Keratinocyte (primary cell): ENCODE measurements at regions not wholly inside any gene's neighbourhood (a gene's known extent, or its start where the extent isn't known, plus 50 kb on each side); places are given as distances from the start of the nearest gene placed in this dataset.

Experiments
- DNase-seq: peaks from one replicate; pipeline ENCODE4 v3.0.0-alpha.2; 2011; ENCODE audit warnings: low read depth, missing footprints, low spot score
- FAIRE-seq: peaks from 2 replicates; lab custom pipeline; 2011; peaks lifted over from hg19 to GRCh38; lab: Jason Lieb, UNC
- H2AFZ ChIP-seq: 2 replicates; pipeline ENCODE4 v1.6.0; 2012; ENCODE audit warnings: low read length, control low read depth, inconsistent platforms; ENCODE audit not compliant: control insufficient read depth
- H3K27ac ChIP-seq: 2 replicates; pipeline ENCODE4 v1.5.1; 2011; ENCODE audit warnings: low read length; ENCODE audit not compliant: control insufficient read depth, insufficient read depth
- H3K27me3 ChIP-seq: 3 replicates; pipeline ENCODE4 v1.6.0; 2011; ENCODE audit warnings: low read length; ENCODE audit not compliant: control insufficient read depth, insufficient read depth; ENCODE audit errors: extremely low read depth
- H3K36me3 ChIP-seq, 2 experiments: 2 replicates in 1 of 2; 3 replicates in 1 of 2; pipeline ENCODE4 v1.5.1; 2011; ENCODE audit warnings: low read length in 2 of 2, mild to moderate bottlenecking in 1 of 2; ENCODE audit not compliant: control insufficient read depth in 2 of 2, insufficient read depth in 2 of 2; ENCODE audit errors: extremely low read depth in 1 of 2
- H3K4me1 ChIP-seq: 3 replicates; pipeline ENCODE4 v1.5.1; 2011; ENCODE audit warnings: low read length; ENCODE audit not compliant: control insufficient read depth, insufficient read depth; ENCODE audit errors: extremely low read depth
- H3K4me2 ChIP-seq: 3 replicates; pipeline ENCODE4 v1.6.0; 2011; ENCODE audit warnings: low read depth, low read length; ENCODE audit not compliant: control insufficient read depth, insufficient read depth; ENCODE audit errors: extremely low read depth
- H3K4me3 ChIP-seq, 3 experiments: fragments of 200-600 bp in 1 of 3; sonication (generic) in 1 of 3; 2 replicates in 2 of 3; 3 replicates in 1 of 3; pipeline ENCODE4 v1.5.1; 2011 to 2016; ENCODE audit warnings: low read length in 3 of 3, mild to moderate bottlenecking in 3 of 3, control low read depth in 2 of 3, inconsistent platforms in 1 of 3, low read depth in 1 of 3, mixed read lengths in 1 of 3, mixed run types in 1 of 3, moderate library complexity in 1 of 3; ENCODE audit not compliant: control insufficient read depth in 2 of 3, insufficient read depth in 2 of 3; ENCODE audit errors: extremely low read depth in 1 of 3
- H3K79me2 ChIP-seq: 2 replicates; pipeline ENCODE4 v1.6.0; 2012; ENCODE audit warnings: low read length; ENCODE audit not compliant: control insufficient read depth, insufficient read depth
- H3K9ac ChIP-seq: 3 replicates; pipeline ENCODE4 v1.6.0; 2011; ENCODE audit warnings: low read length; ENCODE audit not compliant: control insufficient read depth, insufficient read depth; ENCODE audit errors: extremely low read depth
- H3K9me1 ChIP-seq: 3 replicates; pipeline ENCODE4 v1.6.0; 2011; ENCODE audit warnings: low read length; ENCODE audit not compliant: control insufficient read depth, insufficient read depth; ENCODE audit errors: extremely low read depth
- H3K9me3 ChIP-seq: 2 replicates; pipeline ENCODE4 v1.5.1; 2012; ENCODE audit warnings: low read depth, low read length; ENCODE audit not compliant: control insufficient read depth
- H4K20me1 ChIP-seq: 3 replicates; pipeline ENCODE4 v1.6.0; 2011; ENCODE audit warnings: low read length; ENCODE audit not compliant: control insufficient read depth, insufficient read depth; ENCODE audit errors: extremely low read depth
- EZH2 ChIP-seq: IDR thresholded peaks from one replicate; pipeline ENCODE4 v1.6.1; 2012; ENCODE audit warnings: inconsistent platforms, mild to moderate bottlenecking, low read length, moderate library complexity
- dilution Hi-C: fragments of 300-500 bp; cut with MboI; formaldehyde crosslinking; loops from one replicate; pipeline ENCODE4 v1.7.0; 2020; ENCODE audit warnings: low sequenced_read_pairs; ENCODE audit not compliant: extremely low pct_ligation_motif_present
- TF ChIP-seq, protein P1 (sequence below), 3 experiments: IDR thresholded peaks in 1 of 3; conservative IDR thresholded peaks in 1 of 3; optimal IDR thresholded peaks in 1 of 3; 2 replicates in 2 of 3; 3 replicates in 1 of 3; pipeline versions ENCODE3 to v1.5.1; 2011; ENCODE audit warnings: low read length in 3 of 3, mild to moderate bottlenecking in 3 of 3, moderate library complexity in 2 of 3, control low read depth in 1 of 3, inconsistent platforms in 1 of 3; ENCODE audit not compliant: insufficient read depth in 2 of 3; ENCODE audit errors: extremely low read depth in 1 of 3

DNA sequence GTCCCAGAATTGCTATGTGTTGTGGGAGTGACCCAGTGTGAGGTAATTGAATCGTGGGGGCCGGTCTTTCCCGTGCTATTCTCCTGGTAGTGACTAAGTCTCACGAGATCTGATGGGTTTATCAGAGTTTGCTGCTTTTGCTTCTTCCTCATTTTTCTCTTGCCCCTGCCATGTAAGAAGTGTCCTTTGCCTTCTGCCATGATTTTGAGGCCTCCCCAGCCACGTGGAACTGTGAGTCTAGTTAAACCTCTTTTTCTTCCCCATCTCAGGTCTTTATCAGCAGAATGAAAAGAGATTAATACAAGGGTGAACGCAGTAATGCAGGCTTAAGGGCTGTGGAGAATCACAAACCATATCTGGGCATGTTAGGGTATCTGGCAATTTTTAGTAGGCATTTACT, 624.0 kb downstream of the USP25 start:
- TF ChIP-seq, protein P1, sequence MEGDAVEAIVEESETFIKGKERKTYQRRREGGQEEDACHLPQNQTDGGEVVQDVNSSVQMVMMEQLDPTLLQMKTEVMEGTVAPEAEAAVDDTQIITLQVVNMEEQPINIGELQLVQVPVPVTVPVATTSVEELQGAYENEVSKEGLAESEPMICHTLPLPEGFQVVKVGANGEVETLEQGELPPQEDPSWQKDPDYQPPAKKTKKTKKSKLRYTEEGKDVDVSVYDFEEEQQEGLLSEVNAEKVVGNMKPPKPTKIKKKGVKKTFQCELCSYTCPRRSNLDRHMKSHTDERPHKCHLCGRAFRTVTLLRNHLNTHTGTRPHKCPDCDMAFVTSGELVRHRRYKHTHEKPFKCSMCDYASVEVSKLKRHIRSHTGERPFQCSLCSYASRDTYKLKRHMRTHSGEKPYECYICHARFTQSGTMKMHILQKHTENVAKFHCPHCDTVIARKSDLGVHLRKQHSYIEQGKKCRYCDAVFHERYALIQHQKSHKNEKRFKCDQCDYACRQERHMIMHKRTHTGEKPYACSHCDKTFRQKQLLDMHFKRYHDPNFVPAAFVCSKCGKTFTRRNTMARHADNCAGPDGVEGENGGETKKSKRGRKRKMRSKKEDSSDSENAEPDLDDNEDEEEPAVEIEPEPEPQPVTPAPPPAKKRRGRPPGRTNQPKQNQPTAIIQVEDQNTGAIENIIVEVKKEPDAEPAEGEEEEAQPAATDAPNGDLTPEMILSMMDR (optimal IDR thresholded peaks at IDR 0.05 in 1 of 3, IDR thresholded peaks at IDR 0.05 in 1 of 3, conservative IDR thresholded peaks at IDR 0.05 in 1 of 3; ENCODE audit: extremely low read depth in 1 of 3, insufficient read depth in 2 of 3, low read length in 3 of 3) = no peak
- no peak for TF ChIP-seq EZH2
- FAIRE-seq (no peak), DNase-seq (no peak)

GRCh38 chr21:16357994-16358393, 628.2 kb downstream of the USP25 start:
- Histone ChIP-seq H3K4me1 (no peaks in the 10 kb centered on the region), H3K9ac (no peak overlapping the region), H4K20me1 (no peaks in the 10 kb centered on the region), H3K9me1 (no peaks in the 10 kb centered on the region), H3K27me3 (no peaks in the 10 kb centered on the region), H2AFZ (no peak overlapping the region), H3K79me2 (no peaks in the 10 kb centered on the region), H3K4me3 (no peak overlapping the region), H3K36me3 (no peaks in the 10 kb centered on the region), H3K27ac (no peak overlapping the region), H3K9me3 (no peaks in the 10 kb centered on the region), H3K4me2 (no peak overlapping the region)
- TF ChIP-seq, protein P1 (optimal IDR thresholded peaks at IDR 0.05 in 1 of 3, IDR thresholded peaks at IDR 0.05 in 1 of 3, conservative IDR thresholded peaks at IDR 0.05 in 1 of 3; ENCODE audit: extremely low read depth in 1 of 3, insufficient read depth in 2 of 3, low read length in 3 of 3) = no peak
- TF ChIP-seq EZH2 = no peak
- FAIRE-seq (no peak), DNase-seq (no peak)
- dilution Hi-C loops = no loop called here

More for the DNA sequence above, 624.0 kb downstream of the USP25 start:
- dilution Hi-C loops = no loop called here
- no peaks in the 10 kb centered on the region for H4K20me1 ChIP-seq
- H3K4me2 ChIP-seq = no peak overlapping the region
- no peaks in the 10 kb centered on the region for H3K4me1 ChIP-seq
- H3K27me3 ChIP-seq = no peaks in the 10 kb centered on the region
- no peak overlapping the region for H2AFZ ChIP-seq
- no peak overlapping the region for H3K27ac ChIP-seq
- H3K9me3 ChIP-seq = no peaks in the 10 kb centered on the region
- no peak overlapping the region for H3K9ac ChIP-seq
- H3K36me3 ChIP-seq = no peaks in the 10 kb centered on the region
- no peaks in the 10 kb centered on the region for H3K79me2 ChIP-seq
- H3K9me1 ChIP-seq = no peaks in the 10 kb centered on the region
- H3K4me3 ChIP-seq = no peak overlapping the region
